T-cell (primary cell): ENCODE measurements at regions not wholly inside any gene's neighbourhood (a gene's known extent, or its start where the extent isn't known, plus 50 kb on each side); places are given as distances from the start of the nearest gene placed in this dataset.

Experiments
- ATAC-seq, 4 experiments: fragments of 200-7000 bp in 3 of 4; fragments of 150-1000 bp in 1 of 4; cut with Tn5 transposase; replicated peaks in 1 of 4; 1 replicate in 3 of 4; 2 replicates in 1 of 4; pipeline ENCODE4 v1.10.0; 2021; ENCODE audit warnings: moderate library complexity in 3 of 4, mild to moderate bottlenecking in 2 of 4, moderate number of reproducible peaks in 1 of 4
- CTCF ChIA-PET, 2 donors: fragments of 300-600 bp; sonication (Branson Sonifier 250); formaldehyde crosslinking; loops; one replicate each; lab custom pipeline; 2022; ENCODE audit warnings: antibody characterized with exemption in 2 of 2; lab: Charles Lee
- POLR2A ChIA-PET, 2 donors: fragments of 300-600 bp; sonication (Branson Sonifier 250); formaldehyde crosslinking; loops; one replicate each; lab custom pipeline; 2022; ENCODE audit warnings: antibody characterized with exemption in 2 of 2; lab: Charles Lee
- DNase-seq, 35 experiments: peaks; one replicate each; pipeline versions ENCODE4 v3.0.0 to v3.0.0-alpha.2; 2013 to 2023
- H3K27ac ChIP-seq: one replicate; pipeline ENCODE4 v1.5.1; 2013; ENCODE audit warnings: low read length
- H3K27me3 ChIP-seq, 2 experiments: replicated peaks in 1 of 2; 1 replicate in 1 of 2; 2 replicates in 1 of 2; pipeline versions ENCODE4 v1.6.1 to v1.7.0; 2013; ENCODE audit warnings: low read length in 1 of 2, mixed read lengths in 1 of 2; ENCODE audit not compliant: control insufficient read depth in 2 of 2, insufficient read depth in 2 of 2; ENCODE audit errors: extremely low read depth in 1 of 2
- H3K36me3 ChIP-seq, 2 donors: 1 replicate in 1 of 2; 2 replicates in 1 of 2; pipeline versions ENCODE4 v1.6.1 to v1.7.0; 2013; ENCODE audit warnings: low read length in 1 of 2; ENCODE audit not compliant: control insufficient read depth in 2 of 2, insufficient read depth in 1 of 2; ENCODE audit errors: extremely low read depth in 1 of 2
- H3K4me1 ChIP-seq, 2 experiments: 1 replicate in 1 of 2; 2 replicates in 1 of 2; pipeline versions ENCODE4 v1.6.1 to v1.7.0; 2013; ENCODE audit warnings: low read length in 2 of 2, mixed read lengths in 1 of 2; ENCODE audit not compliant: insufficient read depth in 2 of 2, control insufficient read depth in 1 of 2; ENCODE audit errors: extremely low read depth in 1 of 2
- H3K4me3 ChIP-seq, 2 donors: 1 replicate in 1 of 2; 2 replicates in 1 of 2; pipeline versions ENCODE4 v1.5.1 to v1.7.0; 2013; ENCODE audit warnings: mild to moderate bottlenecking in 2 of 2, low read length in 1 of 2, moderate library complexity in 1 of 2; ENCODE audit not compliant: control insufficient read depth in 1 of 2; ENCODE audit errors: extremely low read depth in 1 of 2
- H3K9me3 ChIP-seq: 2 replicates; pipeline ENCODE4 v1.7.0; 2013
- H3K27ac Mint-ChIP-seq, 2 donors: one replicate each; pipeline ENCODE4 v1.8.0; 2020 to 2021; ENCODE audit warnings: mild to moderate bottlenecking in 2 of 2, mixed read lengths in 2 of 2
- H3K27me3 Mint-ChIP-seq, 2 donors: one replicate each; pipeline ENCODE4 v1.8.0; 2021 to 2022; ENCODE audit warnings: mixed read lengths in 2 of 2
- H3K36me3 Mint-ChIP-seq: one replicate; pipeline ENCODE4 v1.8.0; 2021; ENCODE audit warnings: mixed read lengths
- H3K4me1 Mint-ChIP-seq, 3 donors: one replicate each; pipeline ENCODE4 v1.8.0; 2020 to 2022; ENCODE audit warnings: mixed read lengths in 3 of 3, mild to moderate bottlenecking in 1 of 3
- H3K4me3 Mint-ChIP-seq, 3 donors: one replicate each; pipeline ENCODE4 v1.8.0; 2020 to 2022; ENCODE audit warnings: mild to moderate bottlenecking in 3 of 3, mixed read lengths in 3 of 3, moderate library complexity in 3 of 3
- H3K9me3 Mint-ChIP-seq, 3 donors: one replicate each; pipeline ENCODE4 v1.8.0; 2020 to 2022; ENCODE audit warnings: mixed read lengths in 3 of 3
- WGBS: methylation state at CpG from one replicate; pipeline ENCODE4 v1.1.5; 2013; ENCODE audit warnings: missing lambda C conversion rate; ENCODE audit not compliant: insufficient coverage; 5-methylcytosine and 5-hydroxymethylcytosine counted together

GRCh38 chr21:27189870-27190269 lies 223.0 kb upstream of the ADAMTS5 start:
- H3K27ac Mint-ChIP-seq, result no peak overlapping the region
- no peaks in the 10 kb centered on the region for H3K27me3 ChIP-seq
- ATAC-seq, result no peak
- H3K4me3 Mint-ChIP-seq, result no peak overlapping the region
- ChIA-PET POLR2A (no interaction called here), CTCF (no interaction called here)
- no peaks in the 10 kb centered on the region for H3K36me3 Mint-ChIP-seq
- H3K27ac ChIP-seq, result no peak overlapping the region
- 77% methylated on average over 3 of the region's 5 CpGs for WGBS
- no peaks in the 10 kb centered on the region for H3K4me1 ChIP-seq
- H3K27me3 Mint-ChIP-seq, result no peaks in the 10 kb centered on the region
- H3K4me3 ChIP-seq, result no peak overlapping the region
- no peaks in the 10 kb centered on the region for H3K36me3 ChIP-seq
- no peak for DNase-seq
- no peaks in the 10 kb centered on the region for H3K4me1 Mint-ChIP-seq
- H3K9me3 Mint-ChIP-seq, result peaks cover 0 to 12% (median 6%) of the 10 kb centered on the region in 3 donors
- H3K9me3 ChIP-seq, result peaks cover 3% of the 10 kb centered on the region

GRCh38 chr21:27173053-27173452 lies 206.2 kb upstream of the ADAMTS5 start:
- no peaks in the 10 kb centered on the region for H3K36me3 ChIP-seq
- no peaks in the 10 kb centered on the region for H3K4me1 ChIP-seq
- H3K4me3 Mint-ChIP-seq, result no peak overlapping the region
- DNase-seq, result no peak
- H3K27me3 ChIP-seq, result no peaks in the 10 kb centered on the region
- peaks cover 0 to 17% (median 9%) of the 10 kb centered on the region in 3 donors for H3K9me3 Mint-ChIP-seq
- no peaks in the 10 kb centered on the region for H3K9me3 ChIP-seq
- no peak overlapping the region for H3K27ac Mint-ChIP-seq
- H3K4me1 Mint-ChIP-seq, result no peaks in the 10 kb centered on the region
- H3K27ac ChIP-seq, result no peak overlapping the region
- H3K4me3 ChIP-seq, result no peak overlapping the region
- ChIA-PET CTCF (no interaction called here), POLR2A (no interaction called here)
- H3K36me3 Mint-ChIP-seq, result no peaks in the 10 kb centered on the region
- H3K27me3 Mint-ChIP-seq, result no peaks in the 10 kb centered on the region
- no peak for ATAC-seq

GRCh38 chr21:27171707-27172106 lies 204.8 kb upstream of the ADAMTS5 start:
- Histone ChIP-seq H3K9me3 (no peaks in the 10 kb centered on the region), H3K27ac (no peak overlapping the region), H3K36me3 (no peaks in the 10 kb centered on the region), H3K4me1 (no peaks in the 10 kb centered on the region), H3K27me3 (no peaks in the 10 kb centered on the region), H3K4me3 (no peak overlapping the region)
- no peaks in the 10 kb centered on the region for H3K27me3 Mint-ChIP-seq
- POLR2A ChIA-PET, result no interaction called here
- no peak overlapping the region for H3K4me3 Mint-ChIP-seq
- DNase-seq (no peak), ATAC-seq (no peak)
- H3K27ac Mint-ChIP-seq, result no peak overlapping the region
- H3K4me1 Mint-ChIP-seq, result no peaks in the 10 kb centered on the region
- H3K36me3 Mint-ChIP-seq, result no peaks in the 10 kb centered on the region
- H3K9me3 Mint-ChIP-seq, result peaks cover 0 to 13% (median 5%) of the 10 kb centered on the region in 3 donors
- no CpG with 5 or more reads among the region's 1 CpG for whole genome bisulfite sequencing
- CTCF ChIA-PET, result no interaction called here

- no peaks in the 10 kb centered on the region for H3K36me3 ChIP-seq
- H3K4me1 ChIP-seq, result no peaks in the 10 kb centered on the region
- ATAC-seq (no peak), DNase-seq (no peak)
- Mint-ChIP-seq H3K36me3 (no peaks in the 10 kb centered on the region), H3K9me3 (peaks cover 6 to 13% (median 8%) of the 10 kb centered on the region in 3 donors), H3K27me3 (no peaks in the 10 kb centered on the region), H3K4me1 (no peaks in the 10 kb centered on the region), H3K4me3 (no peak overlapping the region), H3K27ac (no peak overlapping the region)
- no peaks in the 10 kb centered on the region for H3K27me3 ChIP-seq
- WGBS, result no CpG with 5 or more reads among the region's 2 CpGs
- ChIA-PET CTCF (interaction anchor here in 1 of 2 donors (0.6 kb wide), 1 partner anchor 52 kb away, joined by 3 read pairs; no protein-coding TSS in a partner anchor), POLR2A (interaction anchor here in 1 of 2 donors (0.7 kb wide), 1 partner anchor 324 kb away, joined by 3 read pairs; no protein-coding TSS in a partner anchor)
- no peak overlapping the region for H3K4me3 ChIP-seq
- H3K27ac ChIP-seq, result no peak overlapping the region
- H3K9me3 ChIP-seq, result peaks cover 2% of the 10 kb centered on the region
These were observed 201.2 kb upstream of the ADAMTS5 start for GRCh38 chr21:27168084-27168483.

- H3K4me3 Mint-ChIP-seq, result no peak overlapping the region
- ATAC-seq (no peak), DNase-seq (no peak)
- peaks cover 2% of the 10 kb centered on the region for H3K9me3 ChIP-seq
- no peaks in the 10 kb centered on the region for H3K36me3 ChIP-seq
- H3K27me3 Mint-ChIP-seq, result no peaks in the 10 kb centered on the region
- H3K4me3 ChIP-seq, result no peak overlapping the region
- CTCF ChIA-PET, result no interaction called here
- POLR2A ChIA-PET, result no interaction called here
- H3K36me3 Mint-ChIP-seq, result no peaks in the 10 kb centered on the region
- 47% methylated on average over 3 of the region's 7 CpGs for WGBS
- H3K4me1 ChIP-seq, result no peaks in the 10 kb centered on the region
- no peaks in the 10 kb centered on the region for H3K27me3 ChIP-seq
- H3K27ac ChIP-seq, result no peak overlapping the region
- no peaks in the 10 kb centered on the region for H3K4me1 Mint-ChIP-seq
- H3K27ac Mint-ChIP-seq, result no peak overlapping the region
- peaks cover 4 to 10% (median 6%) of the 10 kb centered on the region in 3 donors for H3K9me3 Mint-ChIP-seq
These were observed 197.6 kb upstream of the ADAMTS5 start for GRCh38 chr21:27164208-27165177.

- H3K27me3 ChIP-seq, result no peaks in the 10 kb centered on the region
- ATAC-seq (no peak), DNase-seq (no peak)
- H3K9me3 ChIP-seq, result no peaks in the 10 kb centered on the region
- no peak overlapping the region for H3K27ac ChIP-seq
- no peak overlapping the region for H3K4me3 Mint-ChIP-seq
- H3K4me1 ChIP-seq, result no peaks in the 10 kb centered on the region
- no peaks in the 10 kb centered on the region for H3K36me3 Mint-ChIP-seq
- no peaks in the 10 kb centered on the region for H3K4me1 Mint-ChIP-seq
- no CpG with 5 or more reads among the region's 6 CpGs for WGBS
- no peak overlapping the region for H3K4me3 ChIP-seq
- POLR2A ChIA-PET, result interaction anchor here in 1 of 2 donors (0.7 kb wide), 1 partner anchor 188 kb away, joined by 7 read pairs; no protein-coding TSS in a partner anchor
- no peaks in the 10 kb centered on the region for H3K36me3 ChIP-seq
- H3K27ac Mint-ChIP-seq, result no peak overlapping the region
- peaks cover 3 to 5% (median 4%) of the 10 kb centered on the region in 3 donors for H3K9me3 Mint-ChIP-seq
- H3K27me3 Mint-ChIP-seq, result no peaks in the 10 kb centered on the region
- CTCF ChIA-PET, result interaction anchor here in 1 of 2 donors (0.6 kb wide), 1 partner anchor 9 kb away, joined by 4 read pairs; no protein-coding TSS in a partner anchor
These were observed 192.1 kb upstream of the ADAMTS5 start for GRCh38 chr21:27158967-27159366.
